ENCODE measurements at regions not wholly inside any gene's neighbourhood (a gene's known extent, or its start where the extent isn't known, plus 50 kb on each side); places are given as distances from the start of the nearest gene placed in this dataset.
A peak's percentile ranks its signal among the peaks of the same experiment; 100 is the strongest.

GRCh38 chr13:26929971-26930730 is 169.6 kb upstream of the GPR12 start:
- peak; percentile 23 for DNase-seq

DNA sequence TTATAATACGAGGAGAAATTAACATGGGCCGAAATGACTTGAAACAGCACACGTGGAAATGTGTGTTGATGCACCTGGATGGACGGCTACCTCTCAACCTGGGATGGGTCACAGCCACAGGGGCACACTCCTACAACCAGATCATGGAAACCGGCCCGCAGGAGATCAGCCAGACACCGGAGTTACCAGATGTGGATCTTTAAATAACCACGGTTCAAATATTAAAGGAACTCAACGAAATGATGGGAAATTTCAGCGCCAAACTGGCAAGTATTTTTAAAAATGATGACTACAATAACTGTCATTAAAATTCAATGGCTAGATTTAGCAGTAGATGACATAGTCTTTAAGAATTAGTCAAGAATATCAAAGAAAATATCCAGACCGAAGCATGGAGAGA is 166.9 kb upstream of the GPR12 start:
- DNase-seq: no peak

DNA sequence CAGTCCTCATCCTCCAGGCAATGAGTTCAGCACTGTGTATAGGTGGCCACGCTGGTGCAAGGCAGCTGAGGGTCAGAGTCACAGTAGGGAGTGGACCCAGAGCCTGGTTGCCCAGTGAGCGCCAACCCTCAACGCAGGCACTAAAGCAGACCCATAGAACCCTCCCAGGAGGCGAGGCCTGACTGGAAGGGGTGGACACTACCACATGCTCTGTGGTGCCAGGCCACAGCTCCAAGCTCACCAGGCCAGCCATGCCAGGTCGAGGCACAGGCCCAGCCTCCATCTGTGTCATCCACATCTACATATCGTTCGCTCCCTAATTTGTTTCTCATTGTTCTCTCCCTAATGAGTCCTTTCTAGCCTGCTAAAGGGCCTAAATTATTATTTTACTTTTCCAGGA is 165.8 kb upstream of the GPR12 start:
- DNase-seq: no peak

- DNase-seq: peak; percentile 0
These were observed 163.4 kb upstream of the GPR12 start for GRCh38 chr13:26923824-26924605.

- no peak for DNase-seq
These were observed 161.3 kb upstream of the GPR12 start for GRCh38 chr13:26921918-26922317.

DNA sequence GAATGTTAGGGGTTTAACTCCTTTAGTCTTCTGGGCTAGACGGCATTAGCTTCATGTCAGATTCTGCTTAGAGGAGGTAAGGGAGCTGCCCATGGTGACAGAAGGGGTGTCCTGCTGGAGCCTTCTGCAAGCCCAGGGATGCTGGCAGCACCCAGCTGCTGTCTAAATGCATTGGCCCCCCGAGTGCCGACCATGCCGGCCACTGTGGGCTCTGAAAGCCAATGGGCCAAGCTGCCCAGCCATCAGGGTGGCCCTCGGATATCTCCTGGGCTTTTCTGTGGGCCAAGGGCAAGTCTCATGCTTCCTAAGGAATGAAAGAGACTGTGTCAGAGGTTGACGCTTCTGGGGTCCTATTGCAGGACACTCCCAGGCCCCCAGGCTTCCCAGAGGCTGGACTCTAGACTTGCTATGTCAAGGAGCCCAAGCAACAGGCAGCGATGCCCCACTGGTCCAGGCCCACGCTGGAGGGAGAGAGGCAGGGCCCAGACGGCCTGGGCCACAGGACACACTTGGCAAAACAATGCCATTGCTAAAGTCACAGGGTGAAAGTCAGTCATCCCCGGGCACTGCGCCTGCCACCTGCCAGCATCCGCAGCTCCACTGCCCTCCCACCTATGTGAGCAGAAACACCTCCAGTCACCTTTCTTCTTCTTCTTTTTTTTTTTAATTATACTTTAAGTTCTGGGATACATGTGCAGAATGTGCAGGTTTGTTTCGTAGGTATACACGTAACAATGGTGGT is 160.2 kb upstream of the GPR12 start:
- no peak for DNase-seq

- DNase-seq: no peak
These were observed 159.1 kb upstream of the GPR12 start for GRCh38 chr13:26919732-26920131.

GRCh38 chr13:26919311-26919710 is 158.7 kb upstream of the GPR12 start:
- no peak for DNase-seq

GRCh38 chr13:26914624-26915023 is 154.0 kb upstream of the GPR12 start:
- DNase-seq: no peak

- no peak for DNase-seq
These were observed 153.6 kb upstream of the GPR12 start for GRCh38 chr13:26914148-26914547.

- no peak for DNase-seq
These were observed 150.3 kb upstream of the GPR12 start for GRCh38 chr13:26910754-26911465.

GRCh38 chr13:26909477-26909876 is 148.9 kb upstream of the GPR12 start:
- DNase-seq: no peak

- DNase-seq: no peak
These were observed 147.5 kb upstream of the GPR12 start for GRCh38 chr13:26908126-26908525.

DNA sequence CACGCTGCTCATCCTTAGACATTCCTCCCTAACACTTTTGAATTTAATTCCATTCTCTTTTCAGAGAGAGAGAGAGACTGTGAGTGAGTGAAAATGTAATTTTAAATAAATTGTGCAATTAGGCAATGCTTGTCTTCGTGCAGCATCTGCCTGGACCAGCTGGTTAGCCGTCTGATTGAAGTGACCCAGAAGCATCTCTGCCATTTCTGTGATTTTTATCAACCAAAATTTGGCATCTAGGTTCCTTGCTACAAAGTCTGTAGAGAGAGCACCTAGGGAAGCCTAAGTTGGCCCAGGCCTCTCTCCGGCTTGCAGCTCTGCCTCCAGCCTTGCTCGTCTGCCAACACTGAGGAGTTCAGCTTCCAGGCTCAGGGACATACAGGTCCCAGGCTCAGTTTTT is 138.6 kb upstream of the GPR12 start:
- no peak for DNase-seq

GRCh38 chr13:26897706-26898550 is 137.3 kb upstream of the GPR12 start:
- DNase-seq: no peak

DNA sequence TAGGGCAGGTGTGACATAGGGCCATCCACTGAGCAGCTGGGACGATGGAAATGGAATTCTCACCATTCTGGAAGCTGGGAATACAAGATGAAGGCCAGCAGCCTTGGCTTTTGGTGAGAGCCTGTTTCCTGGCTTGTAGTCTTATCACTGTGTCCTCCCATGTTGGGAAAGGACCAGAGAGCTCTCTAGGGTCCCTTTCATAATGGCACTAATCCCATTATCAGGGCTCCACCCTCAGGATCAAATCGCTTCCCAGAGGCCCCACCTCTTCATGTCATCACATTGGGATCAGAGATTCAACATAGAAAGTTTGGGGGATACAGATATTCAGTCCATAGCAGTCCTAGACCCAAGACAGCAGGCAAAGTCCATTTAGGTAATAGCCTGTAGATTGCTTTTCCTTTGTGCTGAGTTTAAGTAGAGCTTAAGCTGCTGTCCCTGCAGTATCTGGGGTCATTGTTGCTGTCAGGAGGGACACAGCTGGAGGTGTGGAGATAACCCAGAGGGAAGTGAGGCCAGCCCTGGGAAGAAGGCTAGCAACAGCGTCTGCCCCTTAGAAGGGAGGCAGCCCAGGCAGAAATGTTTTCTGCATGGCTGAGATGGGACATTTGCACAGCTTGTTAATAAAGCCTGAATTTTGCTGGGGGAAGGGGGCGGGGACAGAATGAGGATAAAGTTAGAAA is 136.5 kb upstream of the GPR12 start:
- no peak for DNase-seq

- DNase-seq: no peak
These were observed 135.4 kb upstream of the GPR12 start for GRCh38 chr13:26895808-26896466.

GRCh38 chr13:26895081-26895807 is 134.7 kb upstream of the GPR12 start:
- no peak for DNase-seq

DNA sequence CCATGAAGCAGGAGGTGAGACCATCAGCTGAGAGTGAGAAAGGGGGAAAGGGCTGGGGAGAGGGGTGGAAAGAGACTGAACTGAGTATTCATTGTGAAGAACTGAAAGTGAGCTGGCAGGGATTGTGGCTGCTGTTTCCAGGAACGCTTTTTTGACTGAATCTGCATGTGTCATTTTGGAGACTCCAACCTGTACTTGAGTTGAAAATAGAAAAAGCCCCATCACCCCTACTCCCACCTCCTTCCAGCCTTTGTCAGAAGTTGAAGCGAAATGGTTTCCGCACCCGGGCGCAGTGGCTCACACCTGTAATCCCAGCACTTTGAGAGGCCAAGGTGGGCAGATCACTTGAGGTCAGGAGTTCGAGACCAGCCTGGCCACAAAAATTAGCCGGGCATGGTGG is 128.0 kb upstream of the GPR12 start:
- no peak for DNase-seq

DNA sequence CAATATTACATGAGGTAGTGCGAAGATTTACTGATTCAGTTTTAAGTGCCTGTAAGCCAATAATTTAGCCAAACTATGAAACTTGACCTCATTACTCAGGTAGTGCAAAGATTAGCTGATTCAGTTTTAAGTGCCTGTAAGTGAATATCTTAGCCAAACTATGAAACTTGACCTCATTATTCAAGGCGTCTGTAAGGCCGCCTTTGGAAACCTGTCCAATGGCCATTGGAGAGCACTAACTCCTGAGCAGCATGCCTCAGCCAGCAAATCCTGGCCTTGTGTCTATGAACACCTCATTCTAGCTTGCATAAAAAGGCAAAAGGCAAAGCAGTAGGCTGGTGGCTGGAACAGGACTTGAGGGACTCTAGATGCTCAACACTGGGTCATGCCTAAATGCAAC is 127.0 kb upstream of the GPR12 start:
- DNase-seq: no peak
